HG03432 (cell line): ENCODE measurements at regions not wholly inside any gene's neighbourhood (a gene's known extent, or its start where the extent isn't known, plus 50 kb on each side); places are given as distances from the start of the nearest gene placed in this dataset.
"Not testable (repeated sequence)": the region's sequence is repeated elsewhere in the genome, so short reads cannot be mapped to it uniquely, and the experiment has no call there.

Experiments used
- ATAC-seq: cut with Tn5 transposase; IDR thresholded peaks from one replicate; pipeline ENCODE4 v1.9.1; 2021; ENCODE audit warnings: mild to moderate bottlenecking, moderate library complexity; ENCODE audit not compliant: unreplicated experiment

DNA sequence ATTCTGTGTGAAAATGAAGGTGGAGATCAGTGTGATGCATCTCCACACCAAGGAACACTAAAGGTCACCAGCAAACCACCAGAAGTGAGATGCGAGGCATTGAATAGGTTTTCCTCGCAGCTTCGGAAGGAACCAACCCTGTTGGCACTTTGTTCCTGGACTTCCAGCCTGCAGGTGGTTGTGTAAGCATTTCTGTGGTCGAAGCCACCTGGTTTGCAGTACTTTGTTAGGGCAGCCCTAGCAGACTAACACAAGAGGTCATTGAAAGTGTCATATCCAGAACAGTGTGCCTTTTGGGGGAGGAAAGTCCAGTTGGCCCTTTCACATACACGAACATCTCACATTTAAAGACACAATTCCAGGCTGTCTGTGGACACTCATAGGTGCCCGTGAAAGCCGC is 237.2 kb upstream of the PLGLB1 start:
- ATAC-seq: not testable (repeated sequence)

DNA sequence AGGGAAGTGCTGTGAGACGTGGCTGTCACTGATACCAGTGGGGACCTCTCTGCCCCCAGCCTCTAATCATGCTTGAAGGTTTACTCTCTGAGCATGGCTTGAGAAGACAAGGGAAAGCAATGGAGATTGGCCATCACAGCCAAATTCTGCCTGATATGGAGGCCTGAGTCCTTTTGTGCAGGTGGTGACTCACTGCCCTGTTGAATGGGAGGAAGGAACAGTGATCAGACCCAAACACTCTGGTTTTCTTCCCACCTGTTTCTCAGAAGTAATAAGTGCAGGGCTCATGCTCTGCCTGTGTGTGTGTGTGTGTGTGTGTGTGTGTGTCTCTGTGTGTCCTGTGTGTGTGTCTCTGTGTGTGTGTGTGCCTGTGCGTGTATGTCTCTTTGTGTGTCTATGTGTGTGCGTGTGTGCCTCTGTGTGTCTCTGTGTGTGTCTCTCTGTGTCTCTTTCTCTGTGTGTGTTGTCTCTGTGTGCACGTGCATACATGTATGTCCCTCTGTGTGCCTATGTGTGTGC is 240.6 kb upstream of the PLGLB1 start:
- ATAC-seq: not testable (repeated sequence)

DNA sequence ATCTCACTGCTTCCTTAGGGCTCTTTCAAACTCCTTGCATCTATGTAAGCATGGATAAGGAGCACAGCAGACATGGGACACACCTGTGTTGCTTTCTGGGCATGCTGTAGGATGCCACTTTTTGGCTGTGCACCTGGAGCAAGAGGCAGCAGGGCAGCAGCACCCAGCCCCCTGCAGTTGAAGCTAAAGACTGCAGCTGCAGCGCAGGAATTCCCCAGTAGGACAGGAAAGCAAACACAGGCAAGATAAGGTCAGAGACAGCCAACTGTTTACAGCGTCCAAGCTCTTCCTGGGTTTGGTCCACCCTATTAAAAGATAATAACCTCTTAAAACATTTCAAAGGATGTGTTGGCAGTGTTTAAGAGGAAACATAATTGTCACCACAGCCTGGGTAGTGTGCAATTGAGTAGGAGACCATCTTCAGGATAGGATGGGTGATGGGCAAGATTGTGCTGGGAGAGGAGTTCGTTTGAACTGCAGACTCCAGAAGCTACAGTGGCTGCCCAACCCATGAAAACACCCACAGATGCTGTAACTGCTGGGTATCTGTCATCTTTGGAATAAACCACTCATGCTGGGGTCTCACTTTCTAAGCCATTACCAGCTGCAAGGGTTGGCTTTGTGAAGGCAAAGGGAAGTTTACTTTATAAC is 242.3 kb upstream of the PLGLB1 start:
- ATAC-seq: not testable (repeated sequence)

DNA sequence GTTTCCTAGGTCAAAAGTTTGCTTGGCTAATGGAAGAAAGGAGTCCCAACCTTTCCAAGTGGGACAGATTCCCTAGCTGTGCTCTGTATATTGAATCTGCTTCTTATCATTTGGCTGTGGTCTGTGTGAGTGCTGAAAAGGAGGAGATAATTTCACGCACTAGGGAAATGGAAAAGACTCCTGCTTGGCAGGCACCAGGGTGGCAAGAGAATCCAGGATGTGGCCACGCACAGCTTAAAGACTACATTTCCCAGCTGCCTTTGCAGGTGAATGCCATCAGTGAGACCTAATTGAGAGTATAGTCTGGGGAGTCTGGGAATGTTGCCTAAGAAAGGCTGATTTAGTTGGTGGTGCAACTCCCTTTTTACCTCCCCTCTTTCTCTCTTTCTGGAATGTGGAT is 253.5 kb upstream of the PLGLB1 start:
- ATAC-seq: not testable (repeated sequence)

DNA sequence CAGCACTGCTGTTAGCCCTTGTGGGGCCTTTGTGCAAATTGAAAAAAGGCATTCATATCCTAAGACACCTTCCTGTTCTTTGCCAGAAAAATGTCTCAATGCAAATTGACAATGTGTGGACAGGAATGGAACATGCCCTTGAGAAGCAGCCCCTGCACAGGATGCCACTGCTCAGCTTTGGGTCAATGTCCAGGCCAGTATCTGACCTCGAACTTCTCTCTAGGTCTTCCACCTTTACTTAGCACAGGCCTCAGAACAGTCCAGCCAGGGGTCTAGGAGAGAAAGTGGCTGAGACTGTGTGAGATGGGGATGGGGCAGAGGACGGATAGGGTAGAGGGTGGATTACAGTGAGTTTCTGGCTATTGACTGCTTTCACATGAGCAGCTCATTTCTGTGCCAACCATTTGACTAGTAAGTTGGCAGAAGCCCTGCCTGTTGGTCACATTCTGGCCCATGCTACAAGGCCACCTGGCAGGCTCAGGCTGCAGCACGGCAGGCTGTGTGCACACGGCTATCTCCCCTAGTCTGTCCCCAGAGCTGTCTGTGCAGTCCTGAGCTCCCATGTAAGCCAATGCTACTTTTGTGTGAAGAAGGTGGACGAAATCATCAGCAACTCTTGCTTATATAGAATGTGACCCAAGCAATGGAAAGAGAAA is 254.5 kb upstream of the PLGLB1 start:
- not testable (repeated sequence) for ATAC-seq

DNA sequence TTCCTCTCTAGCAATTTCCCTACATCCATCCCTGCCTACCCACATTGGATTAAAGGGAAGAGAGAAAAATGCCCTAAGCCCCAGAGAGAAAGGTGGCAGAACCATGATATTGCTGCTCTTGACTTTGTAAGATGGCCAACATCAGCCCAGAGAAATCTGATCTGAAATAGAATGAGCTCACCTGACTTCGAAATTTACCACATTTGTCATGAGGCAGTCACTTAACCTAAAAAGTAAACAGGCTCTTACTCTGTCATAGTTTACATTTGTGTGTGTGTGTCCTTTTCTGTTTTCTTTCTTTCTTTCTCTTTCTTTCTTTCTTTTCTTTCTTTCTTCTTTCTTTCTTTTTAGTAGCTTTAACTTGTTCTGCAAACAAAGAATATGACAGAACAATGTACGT is 255.0 kb upstream of the PLGLB1 start:
- ATAC-seq: not testable (repeated sequence)

DNA sequence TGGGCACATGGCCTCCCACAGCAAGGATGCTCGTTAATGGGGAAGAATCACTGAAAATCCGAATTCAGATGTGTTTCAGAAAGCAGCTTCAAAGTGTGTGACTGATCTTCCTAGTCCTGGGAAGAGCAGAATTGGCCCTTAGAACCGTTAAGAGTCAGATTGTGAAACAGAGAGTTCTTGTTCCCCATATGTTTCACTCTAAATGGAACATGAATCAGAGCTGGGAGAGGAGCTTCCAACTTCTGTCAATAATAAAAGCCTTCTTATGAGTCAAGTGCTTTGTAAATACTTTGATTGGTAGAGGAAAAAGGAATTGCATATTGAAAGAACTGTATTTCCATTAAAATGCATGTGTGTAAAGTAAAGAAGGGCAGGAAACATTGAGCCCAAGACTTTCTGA is 256.1 kb upstream of the PLGLB1 start:
- ATAC-seq: not testable (repeated sequence)

DNA sequence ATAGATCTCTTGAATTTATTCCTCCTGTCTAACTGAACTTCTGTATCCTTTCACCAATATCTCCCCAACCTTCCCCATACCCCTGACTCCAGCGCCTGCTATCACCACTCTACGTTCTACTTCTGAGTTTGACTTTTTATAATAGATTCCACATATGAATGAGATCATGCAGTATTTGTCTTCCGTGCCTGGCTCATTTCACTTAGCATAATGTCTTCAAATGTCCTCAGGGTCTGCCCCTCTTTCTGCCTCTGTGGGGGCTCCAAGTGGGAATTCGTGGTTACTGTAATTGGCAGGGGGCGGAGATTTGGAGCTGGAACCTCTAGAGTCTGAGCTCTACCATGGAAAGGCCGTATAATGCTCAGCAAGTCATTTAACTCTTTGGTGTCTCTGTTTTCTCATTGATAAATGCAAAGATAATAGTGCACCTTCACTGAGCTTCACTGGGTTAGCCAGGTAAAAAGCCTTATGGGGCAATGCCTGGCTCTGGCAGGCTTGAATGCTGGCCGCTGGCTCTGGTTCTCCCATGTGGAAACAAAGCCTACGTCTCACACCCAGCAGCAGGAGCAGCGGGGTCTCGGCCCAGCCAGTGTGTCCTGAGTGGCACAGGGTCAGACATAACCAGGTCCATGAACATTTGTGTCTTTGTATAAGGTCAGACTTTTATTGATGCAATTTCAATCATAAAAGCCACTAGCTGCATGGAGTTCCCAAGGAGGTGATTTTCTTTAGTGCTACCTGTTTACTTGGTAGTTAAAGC is 259.1 kb upstream of the PLGLB1 start:
- ATAC-seq: not testable (repeated sequence)

DNA sequence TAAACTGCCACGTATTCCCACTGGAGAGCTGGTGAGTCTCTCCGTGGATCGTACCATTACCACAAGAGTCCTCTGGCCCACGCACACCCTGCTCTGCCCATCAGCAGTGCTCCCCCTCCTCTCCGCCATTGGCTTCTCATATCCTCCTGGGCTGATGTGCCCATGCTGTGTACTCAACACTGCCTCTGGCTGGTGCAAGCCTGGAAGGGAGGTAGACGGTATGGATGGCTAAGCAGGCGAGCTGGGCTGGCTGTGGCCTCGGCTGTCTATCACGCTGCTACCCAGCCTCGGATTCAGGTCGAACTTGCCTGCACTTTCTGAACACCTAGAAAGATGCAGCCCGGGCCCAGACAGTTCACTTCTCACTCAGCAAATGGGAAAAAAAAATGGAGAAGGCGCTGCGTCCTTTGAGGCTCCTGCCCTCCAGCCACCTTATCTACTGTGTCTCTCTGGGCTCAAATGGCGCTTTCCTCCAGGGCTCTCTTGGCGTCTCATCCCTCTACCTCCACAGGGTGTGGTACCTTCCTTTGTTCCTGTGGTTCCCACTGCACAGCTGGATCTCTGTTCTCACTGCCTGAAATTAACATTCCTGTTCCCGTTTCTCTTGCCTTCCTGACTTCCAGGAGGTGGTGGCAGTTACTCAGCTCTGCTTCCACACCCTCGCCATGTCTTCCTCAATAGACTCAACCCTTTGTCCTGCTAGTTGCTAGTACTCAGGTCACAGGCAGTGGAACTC is 262.3 kb upstream of the PLGLB1 start:
- ATAC-seq: not testable (repeated sequence)

DNA sequence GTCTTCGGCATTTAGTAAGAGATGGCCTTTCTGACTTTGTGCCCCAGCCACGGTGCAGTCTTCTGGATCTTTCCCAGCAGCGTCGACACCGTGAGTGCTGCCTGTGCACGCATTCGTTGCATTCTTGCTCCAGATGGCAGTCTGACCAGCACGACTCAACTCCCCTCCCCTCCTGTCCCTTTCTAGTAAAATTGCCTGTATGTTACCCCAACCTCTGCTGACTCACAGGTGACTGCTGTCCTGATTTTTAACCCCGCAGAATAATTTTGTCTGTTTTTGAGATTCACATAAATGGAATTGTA is 262.8 kb upstream of the PLGLB1 start:
- ATAC-seq: not testable (repeated sequence)

DNA sequence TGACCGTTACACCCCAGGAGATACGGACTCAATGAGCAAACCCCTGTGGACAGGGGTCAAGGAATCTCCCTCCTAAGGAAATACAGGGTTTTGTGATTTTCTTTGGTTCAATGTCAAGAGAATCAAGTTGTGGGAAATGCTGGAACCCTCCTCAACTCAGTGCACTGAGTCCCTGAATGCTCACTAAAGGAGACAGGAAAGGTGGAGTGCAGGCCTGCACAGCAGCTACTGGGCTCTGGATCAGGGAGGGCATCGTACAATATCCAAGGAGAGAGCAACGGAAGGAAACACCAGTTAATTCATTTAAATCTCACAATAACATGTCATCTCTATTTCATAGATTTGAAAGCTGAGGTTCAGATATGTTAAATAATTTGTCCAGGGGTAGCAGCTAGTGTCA is 263.5 kb upstream of the PLGLB1 start:
- ATAC-seq: not testable (repeated sequence)

DNA sequence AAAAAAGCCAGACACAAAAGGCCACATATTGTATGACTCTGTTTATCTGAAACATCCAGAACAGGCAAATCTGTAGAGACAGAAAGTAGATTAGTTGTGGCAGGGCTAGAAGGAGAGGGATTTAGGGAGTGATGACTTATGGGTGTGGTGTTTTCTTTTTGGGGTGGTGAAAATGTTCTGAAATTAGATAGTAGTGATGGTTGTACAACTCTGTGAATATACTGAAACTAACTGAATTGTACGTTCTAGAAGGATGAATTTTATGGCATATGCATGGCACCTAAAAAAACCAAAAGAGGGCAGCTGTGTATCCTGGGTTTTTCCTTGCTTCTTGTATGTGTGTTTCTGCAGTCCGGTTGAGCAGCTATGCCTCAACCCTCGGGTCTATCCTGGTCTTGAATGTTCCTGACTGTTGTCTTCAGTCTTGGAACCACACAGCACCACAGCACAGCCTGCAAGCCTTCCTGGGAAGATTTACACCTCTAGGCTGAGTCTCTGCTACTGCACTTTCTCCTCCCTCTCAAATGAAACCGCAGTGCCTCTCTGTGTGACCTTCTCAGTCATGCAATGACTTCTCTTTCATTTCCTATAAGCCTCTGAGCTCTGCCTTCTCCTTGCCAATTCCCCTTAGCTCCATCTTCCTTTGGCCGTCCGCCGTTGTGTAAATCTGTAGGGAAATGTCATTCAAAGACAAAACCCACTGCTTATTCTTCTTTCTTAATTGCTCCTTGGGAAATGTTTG is 269.1 kb upstream of the PLGLB1 start:
- ATAC-seq: peak; percentile 82

DNA sequence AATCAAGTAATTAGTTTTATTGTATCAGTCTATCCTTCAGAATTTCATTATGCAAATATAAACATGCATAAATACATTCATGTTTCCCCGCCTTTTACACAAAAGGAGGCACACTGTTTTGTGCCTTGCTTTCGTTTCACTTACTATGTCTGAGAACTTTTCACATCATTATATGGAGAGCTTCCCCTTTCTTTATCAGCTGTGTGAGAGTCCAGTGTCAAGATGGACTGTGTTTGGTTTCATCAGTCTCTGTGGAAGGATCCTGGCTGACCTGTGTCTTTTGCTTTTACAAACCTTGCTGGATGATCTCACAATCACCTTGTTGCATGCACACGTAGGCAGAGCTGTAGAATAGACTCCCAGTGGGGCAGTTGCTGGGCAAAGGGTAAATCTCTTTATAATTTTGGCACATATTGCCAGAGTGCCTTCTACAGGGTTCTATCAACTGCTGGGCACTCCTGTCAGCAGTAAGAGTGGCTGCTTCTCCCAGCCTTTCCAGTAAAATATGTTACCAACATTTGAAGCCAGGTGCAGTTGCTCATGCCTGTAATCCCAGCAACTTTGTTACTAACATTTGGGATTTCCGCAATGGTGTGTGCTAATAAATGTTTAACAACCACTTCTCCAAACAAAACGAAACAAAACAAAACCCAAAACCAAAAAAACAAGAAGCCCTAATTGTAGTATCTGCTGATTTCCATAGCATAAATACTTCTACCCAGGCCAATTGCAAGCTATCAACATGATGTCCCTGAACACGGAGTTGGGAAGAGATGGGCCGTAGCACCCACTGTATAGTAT is 270.0 kb upstream of the PLGLB1 start:
- not testable (repeated sequence) for ATAC-seq

DNA sequence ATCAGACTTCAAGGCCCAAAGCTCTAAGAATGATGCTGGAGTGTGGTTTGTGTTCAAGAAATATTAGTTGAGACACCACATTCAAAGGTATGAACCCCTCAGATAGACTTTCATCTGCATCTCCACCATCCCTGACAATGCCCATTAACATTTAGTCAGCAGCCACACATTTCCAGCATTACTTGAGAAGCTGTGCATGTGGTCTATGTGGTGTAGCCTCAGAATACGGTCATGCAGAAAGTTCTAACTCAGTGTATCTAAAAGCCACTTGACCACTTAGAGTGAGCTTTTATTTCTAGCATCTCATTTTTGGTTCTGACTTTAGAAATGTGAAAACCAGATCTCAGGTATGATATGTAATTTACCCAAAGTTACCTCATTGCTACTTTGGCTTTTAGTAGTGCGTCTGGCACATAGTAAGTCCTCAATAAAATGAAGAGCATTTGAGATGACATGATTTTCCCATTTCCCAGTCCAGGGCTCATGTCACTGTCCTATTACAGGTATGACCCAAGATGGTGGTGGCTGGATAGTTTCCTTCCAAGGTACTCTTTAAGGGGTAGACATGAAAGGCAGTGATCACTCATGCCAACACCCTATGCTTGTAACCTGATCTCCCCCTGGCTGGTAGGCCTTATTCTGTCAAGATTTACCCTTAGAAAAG is 272.4 kb upstream of the PLGLB1 start:
- not testable (repeated sequence) for ATAC-seq

DNA sequence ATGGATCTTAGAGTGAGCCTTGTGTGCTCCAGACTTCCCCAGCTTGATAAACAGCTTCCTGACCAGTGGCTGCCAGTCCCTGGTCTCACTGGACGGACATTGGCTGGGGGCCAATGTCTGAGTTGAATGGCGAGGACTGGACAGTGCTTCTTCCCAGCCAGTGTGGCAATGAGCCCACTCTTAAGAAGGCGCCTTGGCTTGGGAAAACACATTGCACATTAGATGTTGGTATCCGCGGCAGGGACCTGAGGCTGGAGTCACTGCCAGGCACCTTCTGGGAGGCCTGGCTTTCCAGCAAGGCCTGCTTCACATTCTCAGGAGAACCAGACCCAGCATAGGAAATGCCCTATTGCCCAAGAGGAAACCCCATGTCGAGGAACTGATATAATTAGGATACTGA is 273.5 kb upstream of the PLGLB1 start:
- ATAC-seq: not testable (repeated sequence)

DNA sequence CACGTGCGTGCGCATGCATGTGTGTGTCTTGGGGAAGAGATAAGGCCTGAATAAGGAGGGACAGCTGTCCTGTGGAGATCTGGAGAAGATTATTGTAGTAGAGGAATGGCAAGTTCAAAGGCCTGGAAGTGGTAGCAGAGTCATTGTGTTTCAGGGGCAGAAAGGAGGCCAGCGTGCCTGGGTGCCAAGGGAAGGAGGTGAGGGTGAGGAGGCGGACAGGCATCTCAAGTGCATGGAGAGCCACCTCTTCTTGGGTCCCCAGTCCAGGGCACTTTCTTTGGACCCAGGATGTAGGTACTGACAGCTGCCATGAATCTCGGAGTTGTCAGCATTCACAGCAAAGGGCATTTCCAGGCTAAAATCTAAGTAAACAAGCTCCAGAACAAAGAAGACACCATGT is 279.7 kb upstream of the PLGLB1 start:
- not testable (repeated sequence) for ATAC-seq

DNA sequence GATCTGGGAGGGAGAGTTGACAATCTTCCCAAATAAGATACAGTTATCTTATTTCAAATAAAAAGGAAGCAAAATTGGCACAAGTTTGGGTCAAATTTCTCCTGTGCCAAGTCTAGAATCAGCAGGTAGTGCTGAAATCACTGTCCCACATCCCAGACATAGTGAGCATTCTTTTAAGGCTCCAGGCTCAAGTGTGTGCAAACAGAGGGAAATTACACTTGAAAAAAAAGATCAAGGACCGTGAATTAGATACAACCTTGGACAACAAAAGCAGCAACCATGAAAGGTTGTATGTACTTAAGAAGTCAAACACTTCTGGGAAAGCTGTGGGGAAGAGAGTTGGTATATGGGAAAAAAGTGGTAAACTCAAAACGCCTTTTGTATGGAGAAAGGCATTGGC is 280.2 kb upstream of the PLGLB1 start:
- ATAC-seq: not testable (repeated sequence)

DNA sequence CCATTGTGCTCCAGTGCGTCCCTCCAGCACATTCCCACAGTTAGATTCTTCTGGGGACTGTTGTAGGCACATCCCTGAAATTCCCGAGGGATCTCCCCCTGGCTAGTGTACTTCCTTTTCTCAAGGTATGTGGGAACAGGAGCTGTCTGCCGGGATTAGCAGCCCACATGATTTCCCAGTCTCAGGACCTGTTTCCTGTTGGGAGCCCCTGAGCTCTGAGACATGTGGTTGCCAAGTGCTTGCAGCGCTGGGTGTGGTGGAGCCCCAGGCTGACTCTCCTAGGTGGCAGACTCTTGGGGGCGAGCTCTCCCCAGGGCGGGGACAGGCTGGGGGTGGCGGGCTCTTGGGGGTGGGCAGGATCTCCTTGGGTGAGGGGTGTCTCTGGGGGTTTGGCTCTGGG is 287.0 kb upstream of the PLGLB1 start:
- ATAC-seq: not testable (repeated sequence)

DNA sequence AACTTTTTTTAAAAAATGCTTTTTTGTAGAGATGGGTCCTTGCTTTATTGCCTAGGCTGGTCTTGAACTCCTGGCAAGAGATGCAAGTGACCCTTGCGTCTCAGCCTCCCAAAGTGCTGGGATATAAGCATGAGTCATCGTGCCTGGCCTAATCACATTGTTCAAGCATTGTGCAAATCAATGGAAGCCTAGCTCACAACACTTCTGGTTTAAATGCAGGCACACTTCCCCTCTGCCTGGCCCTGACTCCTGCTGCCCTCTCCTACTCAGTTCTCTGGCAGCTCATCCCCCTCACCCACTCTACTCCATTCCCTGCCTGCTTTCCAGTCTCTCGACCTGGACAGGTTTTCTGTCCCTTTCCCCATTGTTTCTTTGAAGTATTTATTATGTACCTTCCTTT is 288.1 kb upstream of the PLGLB1 start:
- not testable (repeated sequence) for ATAC-seq
